ENCODE measurements at regions not wholly inside any gene's neighbourhood (a gene's known extent, or its start where the extent isn't known, plus 50 kb on each side); places are given as distances from the start of the nearest gene placed in this dataset.

DNA sequence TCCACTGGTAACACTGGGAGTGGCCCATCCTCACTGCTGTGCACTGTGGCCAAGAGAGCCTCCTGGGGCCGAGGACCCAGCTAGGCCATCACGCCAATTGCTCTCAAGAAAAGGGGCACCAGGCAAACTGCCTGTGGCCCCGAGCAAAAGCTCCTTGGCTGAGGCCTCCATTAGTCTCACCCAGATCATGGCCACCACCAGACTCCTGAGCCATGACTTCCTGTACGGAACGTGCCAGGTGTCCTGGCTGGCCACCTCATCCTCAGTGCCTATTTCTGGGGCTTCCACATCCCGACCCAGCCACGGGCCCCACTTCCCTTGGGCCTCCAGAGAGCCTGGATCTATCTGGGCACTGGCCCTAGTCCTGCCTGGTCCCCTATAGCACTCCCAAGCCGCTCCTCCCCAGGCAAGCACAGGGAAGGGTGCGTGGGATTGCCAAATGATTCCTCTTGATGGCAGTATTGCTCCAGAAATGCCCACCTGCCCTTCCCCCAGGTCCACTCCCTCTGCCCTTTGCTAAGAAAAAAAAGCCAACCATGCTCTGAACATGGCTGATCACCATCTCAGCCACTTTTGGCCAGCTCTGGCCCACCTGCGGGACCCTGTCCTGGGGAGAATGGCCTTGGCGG is 212.6 kb upstream of the AGTR2 start:
- 86% methylated on average over 10 of the region's 11 CpGs for WGBS
- Histone ChIP-seq H3K36me3 (no peaks in the 10 kb centered on the region), H3K4me1 (replicated peaks) (no peaks in the 10 kb centered on the region), H3K27me3 (replicated peaks; ENCODE audit: insufficient read depth) (no peaks in the 10 kb centered on the region), H3K4me3 (no peak overlapping the region), H3K27ac (no peak overlapping the region), H3K9me3 (no peaks in the 10 kb centered on the region)
- no peak for DNase-seq (ENCODE audit: low spot score)
- intact Hi-C loops (cut with DNase I): no loop called here
- TF ChIP-seq POLR2AphosphoS5 (IDR thresholded peaks at IDR 0.05) (no peak), CTCF (IDR thresholded peaks at IDR 0.05) (no peak), POLR2A (IDR thresholded peaks at IDR 0.05) (no peak)

DNA sequence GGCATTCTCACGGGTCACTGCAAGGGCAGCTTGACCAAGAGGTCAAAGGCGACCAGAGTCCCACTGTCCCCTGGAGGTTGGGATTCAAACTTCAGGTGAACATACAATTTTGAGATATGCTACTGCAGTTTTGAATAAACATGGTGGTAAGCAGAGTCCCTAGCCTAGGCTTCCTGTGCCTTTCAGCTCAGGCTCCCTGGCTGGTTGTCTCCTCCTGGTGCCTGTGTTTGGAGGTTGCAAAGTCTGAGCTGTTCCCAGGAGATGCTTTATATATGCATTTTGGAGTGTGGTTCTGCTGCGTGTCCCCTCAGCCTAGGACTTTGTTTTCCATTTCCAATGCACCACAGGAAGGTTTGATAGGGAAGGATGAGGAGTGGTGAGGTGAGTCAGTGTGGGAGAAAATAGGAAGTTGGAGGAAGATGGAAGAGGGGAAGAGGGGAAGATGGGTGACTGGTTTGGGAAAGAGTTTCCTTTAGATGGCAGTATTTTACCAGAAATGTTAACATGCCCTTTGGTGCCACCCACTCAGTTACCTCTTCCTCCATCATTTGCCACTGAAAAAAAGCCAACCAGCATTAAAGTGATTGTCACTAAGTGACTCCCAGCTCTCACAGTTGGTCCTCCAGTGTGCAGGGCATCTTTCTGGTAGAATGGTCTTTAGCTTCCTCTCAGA is 211.7 kb upstream of the AGTR2 start:
- H3K4me3 ChIP-seq: no peak overlapping the region
- no peaks in the 10 kb centered on the region for H3K4me1 ChIP-seq (replicated peaks)
- intact Hi-C loops (cut with DNase I): no loop called here
- H3K9me3 ChIP-seq: no peaks in the 10 kb centered on the region
- DNase-seq (ENCODE audit: low spot score): no peak
- no peak overlapping the region for H3K27ac ChIP-seq
- no peaks in the 10 kb centered on the region for H3K36me3 ChIP-seq
- H3K27me3 ChIP-seq (replicated peaks; ENCODE audit: insufficient read depth): no peaks in the 10 kb centered on the region
- no peak for TF ChIP-seq POLR2A (IDR thresholded peaks at IDR 0.05)
- no peak for TF ChIP-seq CTCF (IDR thresholded peaks at IDR 0.05)
- WGBS: 64% methylated on average over 3 of the region's 3 CpGs

DNA sequence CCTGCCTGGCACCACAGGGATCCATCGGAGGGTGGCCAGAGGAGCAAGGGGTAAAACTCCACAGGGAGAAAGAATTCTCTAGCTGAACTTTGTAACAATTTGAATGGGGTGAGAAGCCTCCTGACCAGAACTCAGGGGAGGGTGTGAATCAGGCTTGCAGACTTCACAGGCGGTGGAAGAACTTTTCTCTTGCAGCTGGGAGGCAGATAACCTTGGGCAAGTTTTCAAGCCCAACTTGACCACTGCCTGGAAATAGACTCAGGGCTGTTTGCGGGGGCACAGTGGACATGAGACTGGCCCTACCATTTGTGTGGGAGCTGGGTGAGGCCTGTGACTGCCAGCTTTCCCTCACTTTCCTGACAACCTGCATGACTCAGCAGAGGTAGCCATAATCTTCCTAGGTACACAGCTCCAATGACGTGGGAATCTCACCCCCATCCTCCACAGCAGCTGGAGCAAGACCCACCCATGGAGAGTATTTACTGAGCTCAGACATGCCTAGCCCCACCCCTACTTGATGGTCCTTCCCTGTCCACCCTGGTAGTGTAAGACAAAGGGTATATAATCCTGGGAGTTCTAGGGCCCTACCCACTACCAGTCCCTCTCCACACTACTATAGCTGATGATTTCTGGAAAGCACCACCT is 210.0 kb upstream of the AGTR2 start:
- intact Hi-C loops (cut with DNase I): no loop called here

DNA sequence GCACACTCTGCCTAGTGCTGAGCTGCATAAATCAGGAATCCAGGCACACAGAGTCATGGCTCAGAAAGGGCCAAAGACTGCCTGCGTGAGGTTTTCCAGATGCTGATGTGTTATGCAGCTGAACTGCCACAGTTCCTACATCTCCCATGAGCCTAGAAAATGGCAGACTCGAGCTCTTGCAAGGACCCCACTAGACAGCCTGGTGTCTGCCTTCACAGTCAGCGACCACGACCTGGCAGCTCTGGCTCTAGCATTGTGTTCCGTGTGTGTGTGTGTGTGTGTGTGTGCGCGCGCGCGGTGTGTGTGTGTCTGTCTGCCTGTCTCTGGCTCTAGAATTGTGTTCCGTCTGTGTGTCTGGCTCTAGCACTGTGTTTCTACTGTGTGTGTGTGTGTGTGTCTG is 203.6 kb upstream of the AGTR2 start:
- 76% methylated on average over 2 of the region's 11 CpGs for WGBS
- DNase-seq (ENCODE audit: low spot score): no peak
- H3K4me3 ChIP-seq: no peak overlapping the region
- H3K9me3 ChIP-seq: no peaks in the 10 kb centered on the region
- intact Hi-C loops (cut with DNase I): no loop called here
- no peaks in the 10 kb centered on the region for H3K4me1 ChIP-seq (replicated peaks)
- H3K27ac ChIP-seq: no peak overlapping the region
- TF ChIP-seq POLR2AphosphoS5 (IDR thresholded peaks at IDR 0.05): no peak
- TF ChIP-seq POLR2A (IDR thresholded peaks at IDR 0.05): no peak
- no peak for TF ChIP-seq CTCF (IDR thresholded peaks at IDR 0.05)
- H3K27me3 ChIP-seq (replicated peaks; ENCODE audit: insufficient read depth): no peaks in the 10 kb centered on the region
- no peaks in the 10 kb centered on the region for H3K36me3 ChIP-seq

More for the DNA sequence above, 210.0 kb upstream of the AGTR2 start:
- no peaks in the 10 kb centered on the region for H3K36me3 ChIP-seq
- no peaks in the 10 kb centered on the region for H3K27me3 ChIP-seq (replicated peaks; ENCODE audit: insufficient read depth)
- no peaks in the 10 kb centered on the region for H3K4me1 ChIP-seq (replicated peaks)
- no peak overlapping the region for H3K27ac ChIP-seq
- DNase-seq (ENCODE audit: low spot score): no peak
- TF ChIP-seq CTCF (IDR thresholded peaks at IDR 0.05): no peak
- no peak for TF ChIP-seq POLR2AphosphoS5 (IDR thresholded peaks at IDR 0.05)
- TF ChIP-seq POLR2A (IDR thresholded peaks at IDR 0.05): no peak
- H3K4me3 ChIP-seq: no peak overlapping the region
- WGBS: 86% methylated on average over 4 of the region's 4 CpGs
- H3K9me3 ChIP-seq: no peaks in the 10 kb centered on the region

Measured in prostate gland (tissue), 2 donors.